Left hindlimb (tissue), 1 donor: ENCODE measurements at regions not wholly inside any gene's neighbourhood (a gene's known extent, or its start where the extent isn't known, plus 50 kb on each side); places are given as distances from the start of the nearest gene placed in this dataset.

Source experiments
- DNase-seq: peaks from one replicate; pipeline ENCODE4 v3.0.0-alpha.2; 2018

GRCh38 chr1:34331020-34331926 lies 154.6 kb downstream of the C1orf94 start:
- no peak for DNase-seq

- DNase-seq = no peak
Measured at GRCh38 chr1:34332996-34333395, 156.3 kb downstream of the C1orf94 start.

GRCh38 chr1:34338871-34339270 lies 162.2 kb downstream of the C1orf94 start:
- no peak for DNase-seq

- DNase-seq = no peak
Measured at GRCh38 chr1:34341896-34342295, 165.2 kb downstream of the C1orf94 start.

- no peak for DNase-seq
Measured at GRCh38 chr1:34342334-34342733, 165.6 kb downstream of the C1orf94 start.

- DNase-seq = no peak
Measured at GRCh38 chr1:34346128-34346527, 169.4 kb downstream of the C1orf94 start.

GRCh38 chr1:34353409-34353808 lies 176.7 kb downstream of the C1orf94 start:
- DNase-seq = no peak

- no peak for DNase-seq
Measured at GRCh38 chr1:34354367-34354766, 177.7 kb downstream of the C1orf94 start.

- no peak for DNase-seq
Measured at GRCh38 chr1:34356853-34357252, 180.1 kb downstream of the C1orf94 start.

- no peak for DNase-seq
Measured at GRCh38 chr1:34358636-34359035, 181.9 kb downstream of the C1orf94 start.

- no peak for DNase-seq
Measured at GRCh38 chr1:34359411-34359810, 182.7 kb downstream of the C1orf94 start.

GRCh38 chr1:34360574-34360973 lies 183.9 kb downstream of the C1orf94 start:
- DNase-seq = no peak

- DNase-seq = no peak
Measured at GRCh38 chr1:34361121-34361520, 184.4 kb downstream of the C1orf94 start.

- no peak for DNase-seq
Measured at GRCh38 chr1:34361781-34362357, 185.2 kb downstream of the C1orf94 start.

GRCh38 chr1:34362949-34363348 lies 186.2 kb downstream of the C1orf94 start:
- no peak for DNase-seq

GRCh38 chr1:34363447-34363846 lies 186.7 kb downstream of the C1orf94 start:
- no peak for DNase-seq

- DNase-seq = no peak
Measured at GRCh38 chr1:34363915-34364314, 187.2 kb downstream of the C1orf94 start.

GRCh38 chr1:34364376-34364775 lies 187.7 kb downstream of the C1orf94 start:
- DNase-seq = no peak

- no peak for DNase-seq
Measured at GRCh38 chr1:34365295-34365694, 188.6 kb downstream of the C1orf94 start.

- DNase-seq = no peak
Measured at GRCh38 chr1:34366875-34367624, 190.3 kb downstream of the C1orf94 start.

- no peak for DNase-seq
Measured at GRCh38 chr1:34367954-34368353, 191.2 kb downstream of the C1orf94 start.

GRCh38 chr1:34369701-34370455 lies 193.2 kb downstream of the C1orf94 start:
- DNase-seq = no peak

- DNase-seq = no peak
Measured at GRCh38 chr1:34370748-34371147, 194.0 kb downstream of the C1orf94 start.
